Hepatocyte (in vitro differentiated cells): ENCODE measurements at regions not wholly inside any gene's neighbourhood (a gene's known extent, or its start where the extent isn't known, plus 50 kb on each side); places are given as distances from the start of the nearest gene placed in this dataset.

Experiments used
- EZH2 ChIP-seq: fragments of 200-600 bp; sonication (generic); IDR thresholded peaks from 2 replicates; pipeline ENCODE4 v1.6.1; 2016; ENCODE audit warnings: antibody characterized with exemption, mild to moderate bottlenecking, borderline replicate concordance
- EZH2phosphoT487 ChIP-seq: fragments of 200-600 bp; sonication (generic); IDR thresholded peaks from one replicate; pipeline ENCODE4 v1.6.1; 2018; ENCODE audit warnings: antibody characterized with exemption, mild to moderate bottlenecking, low read depth, moderate library complexity; ENCODE audit not compliant: unreplicated experiment, severe bottlenecking
- TF ChIP-seq, protein P1 (sequence below): fragments of 200-600 bp; sonication (generic); IDR thresholded peaks from 2 replicates; pipeline ENCODE4 v1.5.1; 2016; ENCODE audit warnings: antibody characterized with exemption, mild to moderate bottlenecking; ENCODE audit not compliant: poor library complexity

- TF ChIP-seq, protein P1, sequence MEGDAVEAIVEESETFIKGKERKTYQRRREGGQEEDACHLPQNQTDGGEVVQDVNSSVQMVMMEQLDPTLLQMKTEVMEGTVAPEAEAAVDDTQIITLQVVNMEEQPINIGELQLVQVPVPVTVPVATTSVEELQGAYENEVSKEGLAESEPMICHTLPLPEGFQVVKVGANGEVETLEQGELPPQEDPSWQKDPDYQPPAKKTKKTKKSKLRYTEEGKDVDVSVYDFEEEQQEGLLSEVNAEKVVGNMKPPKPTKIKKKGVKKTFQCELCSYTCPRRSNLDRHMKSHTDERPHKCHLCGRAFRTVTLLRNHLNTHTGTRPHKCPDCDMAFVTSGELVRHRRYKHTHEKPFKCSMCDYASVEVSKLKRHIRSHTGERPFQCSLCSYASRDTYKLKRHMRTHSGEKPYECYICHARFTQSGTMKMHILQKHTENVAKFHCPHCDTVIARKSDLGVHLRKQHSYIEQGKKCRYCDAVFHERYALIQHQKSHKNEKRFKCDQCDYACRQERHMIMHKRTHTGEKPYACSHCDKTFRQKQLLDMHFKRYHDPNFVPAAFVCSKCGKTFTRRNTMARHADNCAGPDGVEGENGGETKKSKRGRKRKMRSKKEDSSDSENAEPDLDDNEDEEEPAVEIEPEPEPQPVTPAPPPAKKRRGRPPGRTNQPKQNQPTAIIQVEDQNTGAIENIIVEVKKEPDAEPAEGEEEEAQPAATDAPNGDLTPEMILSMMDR, result no peak
- TF ChIP-seq EZH2 (no peak), EZH2phosphoT487 (no peak)
Measured at GRCh38 chr1:23614032-23614660, 54.8 kb upstream of the ID3 start.
